ENCODE measurements at regions not wholly inside any gene's neighbourhood (a gene's known extent, or its start where the extent isn't known, plus 50 kb on each side); places are given as distances from the start of the nearest gene placed in this dataset.

GRCh38 chr5:124235576-124235975, 510.9 kb downstream of the ZNF608 start:
- no peaks in the 10 kb centered on the region for H3K27me3 ChIP-seq (ENCODE audit: control insufficient read depth in 2 of 2, insufficient read depth in 2 of 2, low read length in 2 of 2)
- H3K4me1 ChIP-seq (ENCODE audit: control insufficient read depth, extremely low read depth, insufficient read depth, low read length) = no peaks in the 10 kb centered on the region
- no peaks in the 10 kb centered on the region for H4K20me1 ChIP-seq (replicated peaks; ENCODE audit: control insufficient read depth, extremely low read depth, insufficient read depth, low read length)
- FAIRE-seq (no peak), DNase-seq (ENCODE audit: low read depth, low spot score) (no peak)
- POLR2A ChIA-PET = no interaction called here
- no TSS peak for BruUV-seq (replicated peaks)
- H3K4me3 ChIP-seq (replicated peaks in 1 of 3; ENCODE audit: insufficient read depth in 1 of 3, low read depth in 1 of 3, low read length in 3 of 3) = no peak overlapping the region
- CTCF ChIA-PET = no interaction called here
- no peak overlapping the region for H2AFZ ChIP-seq (ENCODE audit: low read depth, low read length)
- no peak overlapping the region for H3K4me2 ChIP-seq (ENCODE audit: insufficient read depth, low read length)
- no peaks in the 10 kb centered on the region for H3K36me3 ChIP-seq (ENCODE audit: control insufficient read depth in 2 of 2, extremely low read depth in 1 of 2, insufficient read depth in 2 of 2, low read length in 2 of 2)
- TF ChIP-seq CTCF (IDR thresholded peaks at IDR 0.05; ENCODE audit: extremely low read depth in 1 of 2, insufficient read depth in 1 of 2, low read depth in 1 of 2, low read length in 2 of 2) (no peak), EZH2 (IDR thresholded peaks at IDR 0.05; ENCODE audit: borderline replicate concordance, low read depth, low read length, severe bottlenecking) (no peak), JUN (IDR thresholded peaks at IDR 0.05; ENCODE audit: borderline replicate concordance, insufficient read depth, insufficient read length, low read depth) (no peak), MYC (IDR thresholded peaks at IDR 0.05; ENCODE audit: low read depth, low read length) (no peak), POLR2A (IDR thresholded peaks at IDR 0.05; ENCODE audit: low read depth, low read length) (no peak), FOS (IDR thresholded peaks at IDR 0.05; ENCODE audit: borderline replicate concordance, insufficient read depth, low read length) (no peak), GATA2 (IDR thresholded peaks at IDR 0.05; ENCODE audit: insufficient read depth, insufficient read length, low read depth, low read length) (no peak), POLR2AphosphoS5 (IDR thresholded peaks at IDR 0.05; ENCODE audit: insufficient read depth, low read depth, low read length) (no peak)
- TF ChIP-seq, protein P1, sequence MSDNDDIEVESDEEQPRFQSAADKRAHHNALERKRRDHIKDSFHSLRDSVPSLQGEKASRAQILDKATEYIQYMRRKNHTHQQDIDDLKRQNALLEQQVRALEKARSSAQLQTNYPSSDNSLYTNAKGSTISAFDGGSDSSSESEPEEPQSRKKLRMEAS (IDR thresholded peaks at IDR 0.05; ENCODE audit: insufficient read depth, insufficient read length) = no peak
- H3K9me1 ChIP-seq (replicated peaks; ENCODE audit: control insufficient read depth, extremely low read depth, insufficient read depth, low read length) = no peaks in the 10 kb centered on the region
- intact Hi-C loops (cut with micrococcal nuclease) = no loop called here
- no peak overlapping the region for H3K9ac ChIP-seq (replicated peaks; ENCODE audit: extremely low read depth, insufficient read depth, low read length)
- dilution Hi-C loops (cut with MboI; ENCODE audit: extremely low pct_ligation_motif_present, low sequenced_read_pairs) = no loop called here
- no peaks in the 10 kb centered on the region for H3K79me2 ChIP-seq (ENCODE audit: control insufficient read depth, insufficient read depth, low read length)
- no peak overlapping the region for H3K27ac ChIP-seq (ENCODE audit: insufficient read depth, low read depth, low read length)
- H3K9me3 ChIP-seq (replicated peaks; ENCODE audit: control insufficient read depth, insufficient read depth, low read length) = no peaks in the 10 kb centered on the region

All from endothelial cell of umbilical vein (primary cell).